ENCODE measurements at regions not wholly inside any gene's neighbourhood (a gene's known extent, or its start where the extent isn't known, plus 50 kb on each side); places are given as distances from the start of the nearest gene placed in this dataset.
"Not testable (repeated sequence)": the region's sequence is repeated elsewhere in the genome, so short reads cannot be mapped to it uniquely, and the experiment has no call there.

DNA sequence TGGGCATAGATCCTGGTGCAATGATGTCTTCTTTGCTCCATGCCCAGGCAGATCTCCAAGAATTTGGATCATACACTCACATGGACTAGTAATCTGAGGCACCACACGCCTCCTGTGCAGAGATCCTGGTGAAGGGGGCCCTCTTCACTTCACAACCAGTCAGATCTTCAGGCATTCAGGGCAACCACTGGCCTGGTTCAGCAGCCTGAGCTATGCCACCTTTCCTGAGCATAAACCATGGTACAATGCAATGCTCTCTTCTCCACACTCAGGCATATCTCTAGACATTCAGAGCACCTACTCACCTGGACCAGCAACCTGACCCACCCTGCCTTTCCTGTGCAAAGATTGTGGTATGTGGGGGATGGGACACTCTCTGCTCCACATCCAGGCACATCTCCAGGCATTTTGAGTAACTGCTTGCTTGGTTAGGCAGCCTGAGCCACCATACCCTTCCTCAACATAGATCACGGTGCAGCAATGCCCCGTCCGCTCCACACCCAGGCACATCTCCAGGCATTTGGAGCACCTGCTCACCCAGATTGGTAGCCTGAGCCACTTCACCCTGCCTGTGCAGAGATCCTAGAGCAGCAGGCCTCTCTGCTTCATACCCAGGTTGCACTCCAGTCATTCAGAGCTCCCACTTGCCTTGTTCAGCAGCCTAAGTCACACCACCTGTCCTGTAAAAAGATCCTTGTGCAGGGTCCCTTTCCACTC is 532.2 kb upstream of the STEAP1 start:
- DNase-seq (ENCODE audit: low read depth), result no peak

DNA sequence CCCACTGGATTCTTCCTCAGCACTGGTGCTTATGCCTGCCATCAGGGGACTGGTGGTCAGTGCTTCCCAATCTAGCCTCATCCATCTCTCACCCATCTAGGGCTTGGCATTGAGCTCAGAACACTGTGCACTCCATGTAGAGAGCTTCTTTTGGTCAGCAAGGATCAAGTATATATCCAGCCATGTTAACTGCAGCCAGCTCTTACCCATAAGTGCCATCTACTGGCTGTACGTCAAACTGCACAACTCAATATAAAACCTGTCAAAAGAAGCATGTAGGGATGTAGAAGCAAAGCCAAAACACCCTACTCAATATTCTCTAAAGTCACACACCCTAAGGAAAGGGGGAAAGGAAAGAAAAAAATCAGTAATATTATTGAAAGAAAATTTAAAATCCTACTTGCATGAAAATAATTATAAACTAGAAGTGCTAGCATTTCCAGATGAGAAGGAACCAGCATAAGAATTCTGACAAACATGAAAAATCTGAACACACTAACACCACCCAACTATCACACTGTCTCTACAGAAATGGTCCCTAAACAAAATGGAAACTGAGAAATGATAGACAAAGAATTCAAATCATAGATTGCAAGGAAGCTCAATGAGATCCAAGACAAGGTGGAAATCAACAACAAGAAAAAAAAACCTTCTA is 531.1 kb upstream of the STEAP1 start:
- DNase-seq (ENCODE audit: low read depth), result peak; percentile 36

DNA sequence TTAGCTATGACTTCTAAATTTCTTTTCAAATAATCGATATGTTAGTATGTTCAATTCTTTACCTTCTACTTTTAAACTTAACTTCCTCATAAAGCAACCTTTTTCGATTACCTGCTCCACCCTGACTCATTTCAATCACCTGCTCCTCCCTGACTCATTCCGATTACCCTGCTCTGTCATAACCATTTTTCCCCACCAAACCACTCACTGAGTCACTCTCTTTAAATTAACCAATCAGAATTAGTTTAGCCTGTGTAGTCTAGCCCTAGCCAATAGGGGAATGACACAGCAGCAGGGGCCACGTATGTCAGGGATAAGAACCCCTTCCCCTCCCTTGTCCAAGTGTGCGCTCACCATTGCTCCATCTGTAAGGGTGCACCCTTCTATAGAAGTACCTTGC is 530.1 kb upstream of the STEAP1 start:
- not testable (repeated sequence) for DNase-seq (ENCODE audit: low read depth)

- no peak for DNase-seq (ENCODE audit: low read depth)
These were observed 505.8 kb upstream of the STEAP1 start for GRCh38 chr7:89648509-89648908.

DNA sequence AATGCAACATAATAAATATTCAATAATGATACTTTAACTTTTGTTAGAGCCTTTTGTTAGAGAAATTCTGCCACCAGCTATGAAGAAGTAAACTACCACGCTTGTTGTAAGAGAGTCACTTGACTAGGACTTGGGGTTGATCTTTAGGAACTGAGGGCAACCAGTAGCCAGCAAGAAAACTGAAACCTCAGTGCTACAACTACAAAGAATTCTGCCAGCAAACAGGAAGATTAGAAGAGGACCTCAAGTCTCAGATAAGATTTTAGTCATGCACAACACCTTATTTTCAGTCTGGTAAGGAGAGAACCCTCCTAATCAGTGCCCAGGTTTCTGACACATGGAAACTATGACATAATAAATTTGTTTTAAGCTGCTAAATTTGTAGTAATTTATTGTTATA is 498.3 kb upstream of the STEAP1 start:
- no peak for DNase-seq (ENCODE audit: low read depth)

- no peak for DNase-seq (ENCODE audit: low read depth)
These were observed 492.4 kb upstream of the STEAP1 start for GRCh38 chr7:89661876-89662275.

DNA sequence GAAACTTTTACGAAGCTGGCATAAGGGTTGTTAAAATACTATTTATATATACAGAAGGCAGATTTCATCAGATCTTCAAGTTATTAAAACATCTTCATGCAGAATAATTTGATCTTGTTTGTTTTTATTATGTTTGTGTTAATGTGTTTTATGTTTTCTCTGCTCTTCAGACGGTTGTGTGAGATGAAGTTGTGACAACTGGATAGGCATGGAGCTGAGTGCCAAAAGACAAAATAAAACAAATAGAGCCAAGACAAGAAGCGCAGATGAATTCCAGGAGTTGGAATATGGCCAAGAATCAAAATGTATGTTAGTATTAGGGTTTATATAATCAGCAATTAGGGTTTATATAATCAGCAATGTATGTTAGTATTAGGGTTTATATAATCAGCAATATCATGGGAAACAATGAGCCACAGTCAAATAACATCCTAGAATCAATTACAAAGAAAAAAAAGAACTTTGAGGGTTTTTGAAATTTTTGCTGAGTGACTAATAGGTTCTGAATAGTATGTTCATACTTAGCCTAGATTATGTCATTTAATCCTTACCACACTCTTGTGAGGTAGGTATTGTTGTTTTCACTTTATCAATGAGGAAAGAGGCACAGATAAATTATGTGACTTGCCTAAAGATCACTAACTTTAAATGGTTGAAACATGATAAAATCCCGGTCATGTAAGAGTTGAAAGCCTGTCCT is 488.0 kb upstream of the STEAP1 start:
- DNase-seq (ENCODE audit: low read depth), result no peak

DNA sequence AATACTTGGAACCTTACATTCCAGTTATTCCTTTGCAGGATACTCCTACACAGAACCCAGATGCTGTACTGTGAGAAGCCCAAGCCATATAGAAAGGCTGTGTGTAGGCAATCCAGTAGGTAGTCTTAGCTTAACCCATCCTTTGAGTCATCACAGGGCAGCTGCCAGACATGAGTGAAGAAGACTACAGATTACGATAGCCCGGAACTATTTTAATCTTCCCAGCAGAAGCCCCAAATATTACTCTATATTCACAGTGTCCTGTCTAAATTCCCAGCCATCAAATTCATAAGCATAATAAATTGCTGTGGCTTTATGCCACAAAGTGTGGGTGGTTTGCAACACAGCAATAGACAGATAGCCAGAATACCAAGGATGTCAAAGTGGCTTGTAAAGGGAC is 474.1 kb upstream of the STEAP1 start:
- DNase-seq (ENCODE audit: low read depth), result no peak

- DNase-seq (ENCODE audit: low read depth), result no peak
These were observed 472.8 kb upstream of the STEAP1 start for GRCh38 chr7:89681448-89681847.

DNA sequence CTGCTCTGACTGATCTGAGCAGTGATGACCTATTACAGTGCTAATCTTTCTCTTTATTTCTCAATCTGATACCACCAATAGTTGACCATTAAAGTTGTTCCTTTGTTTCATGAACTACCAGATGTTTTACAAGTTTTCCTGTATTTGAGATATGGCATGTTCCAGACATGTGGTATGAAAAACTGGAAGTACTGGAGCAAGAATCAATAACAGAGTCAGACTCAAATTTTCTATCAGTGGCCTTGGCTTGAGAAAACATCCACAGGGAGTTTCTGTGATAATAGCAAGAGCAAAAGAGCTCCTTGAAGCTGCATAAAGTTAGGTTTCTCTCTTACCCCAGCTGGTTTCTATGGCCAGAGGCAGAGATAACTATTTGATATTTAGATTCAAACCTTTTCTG is 469.0 kb upstream of the STEAP1 start:
- DNase-seq (ENCODE audit: low read depth), result no peak

GRCh38 chr7:89687211-89687610 is 467.1 kb upstream of the STEAP1 start:
- DNase-seq (ENCODE audit: low read depth), result no peak

- no peak for DNase-seq (ENCODE audit: low read depth)
These were observed 459.0 kb upstream of the STEAP1 start for GRCh38 chr7:89695241-89695640.

DNA sequence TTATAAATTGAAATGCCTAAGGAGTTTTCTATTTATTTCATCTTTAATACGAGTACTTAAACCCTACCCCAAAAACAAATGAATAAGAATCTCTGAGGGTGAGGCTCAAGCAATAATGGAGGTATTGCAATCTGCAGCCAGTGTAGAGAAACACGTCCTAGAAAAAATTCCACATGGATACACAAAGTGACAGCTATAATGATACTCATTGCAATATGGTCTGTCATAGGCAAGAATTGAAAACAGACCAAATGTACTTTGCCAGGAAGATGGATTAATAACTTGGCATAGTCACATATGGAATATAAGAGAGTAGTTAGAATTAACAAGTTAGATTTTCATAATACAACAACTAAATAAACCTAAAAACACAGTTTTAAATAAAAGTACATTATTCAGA is 440.1 kb upstream of the STEAP1 start:
- no peak for DNase-seq (ENCODE audit: low read depth)

DNA sequence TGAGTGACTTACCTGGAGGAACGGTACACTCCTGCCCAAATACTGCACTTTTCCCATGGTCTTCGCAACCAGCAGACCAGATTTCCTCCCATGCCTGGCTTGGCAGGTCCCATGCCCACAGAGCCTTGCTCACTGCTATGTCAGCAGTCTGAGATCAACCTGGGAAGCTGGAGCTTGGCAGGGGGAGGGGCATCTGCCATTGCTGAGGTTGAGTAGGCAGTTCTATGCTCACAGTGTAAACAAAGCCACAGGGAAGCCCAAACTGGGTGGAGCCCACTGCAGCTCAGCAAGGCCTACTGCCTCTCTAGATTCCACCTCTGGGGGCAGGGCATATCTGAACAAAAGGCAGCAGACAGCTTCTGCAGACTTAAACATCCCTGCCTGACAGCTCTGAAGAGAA is 435.3 kb upstream of the STEAP1 start:
- not testable (repeated sequence) for DNase-seq (ENCODE audit: low read depth)

DNA sequence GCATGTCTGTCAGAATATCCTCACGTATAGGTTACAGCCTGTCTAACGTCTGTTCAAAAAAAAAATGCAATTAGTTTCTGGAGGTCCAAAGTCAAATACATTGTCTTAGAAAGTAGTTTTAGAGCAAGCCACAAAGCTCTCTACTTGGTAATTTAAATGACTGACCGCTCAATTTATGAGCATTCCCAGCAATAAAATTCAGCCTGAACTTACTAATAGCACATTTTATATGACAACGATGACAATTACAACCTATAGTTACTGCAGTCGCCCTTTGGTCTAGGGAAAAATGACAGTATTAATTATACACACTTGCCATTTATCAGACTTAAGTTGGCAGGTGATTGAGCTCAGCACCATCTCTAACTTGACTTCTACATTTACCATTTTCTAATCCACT is 425.8 kb upstream of the STEAP1 start:
- DNase-seq (ENCODE audit: low read depth), result no peak

DNA sequence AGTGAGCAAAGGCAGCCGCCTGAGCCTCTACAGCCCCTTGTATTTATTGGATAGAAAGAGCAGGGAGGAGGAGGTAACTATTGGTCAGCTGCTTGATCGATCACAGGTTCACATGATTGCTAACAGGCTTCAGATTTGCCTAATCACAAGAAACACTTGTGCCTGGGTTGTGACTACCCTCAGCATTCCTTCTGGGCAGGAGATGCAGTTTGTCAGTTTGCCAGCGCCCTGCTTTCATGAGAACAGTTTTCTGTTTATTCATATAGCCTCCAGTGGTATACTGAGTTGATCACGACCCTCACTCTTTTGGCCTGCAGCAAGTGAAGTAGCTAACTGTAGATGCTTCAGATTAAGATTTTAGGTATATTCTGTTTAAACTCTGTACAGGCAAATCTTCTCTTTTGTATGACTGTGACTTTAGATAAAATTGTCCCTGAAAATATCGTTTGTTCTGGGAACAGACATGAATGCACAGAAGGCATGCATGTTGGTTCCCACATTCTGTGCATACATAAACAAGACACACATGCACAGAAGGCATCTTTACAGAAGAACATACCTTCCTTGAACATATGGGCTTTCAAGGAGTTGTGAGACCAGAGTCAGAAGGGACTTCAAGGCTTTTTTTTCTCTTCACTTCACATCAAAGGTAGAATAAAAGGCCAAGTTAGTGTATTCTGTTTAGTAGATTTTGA is 422.4 kb upstream of the STEAP1 start:
- DNase-seq (ENCODE audit: low read depth), result no peak

DNA sequence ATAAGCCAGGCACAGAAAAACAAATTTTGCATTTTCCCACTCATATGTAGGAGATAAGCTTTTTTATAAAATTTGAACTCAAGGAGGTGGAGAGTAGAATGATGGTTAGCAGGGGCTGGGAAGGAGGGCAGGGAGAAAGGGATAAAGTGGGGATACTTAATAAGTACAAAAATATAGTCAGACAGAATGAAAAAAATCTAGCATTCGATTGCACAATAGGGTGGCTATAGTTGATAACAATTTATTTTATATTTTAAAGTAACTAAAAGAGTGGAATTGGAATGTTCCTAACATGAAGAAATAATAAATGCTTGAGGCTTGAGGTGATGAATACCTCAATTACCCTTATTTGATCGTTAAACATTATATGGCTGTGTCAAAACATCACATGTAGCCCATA is 415.7 kb upstream of the STEAP1 start:
- no peak for DNase-seq (ENCODE audit: low read depth)

DNA sequence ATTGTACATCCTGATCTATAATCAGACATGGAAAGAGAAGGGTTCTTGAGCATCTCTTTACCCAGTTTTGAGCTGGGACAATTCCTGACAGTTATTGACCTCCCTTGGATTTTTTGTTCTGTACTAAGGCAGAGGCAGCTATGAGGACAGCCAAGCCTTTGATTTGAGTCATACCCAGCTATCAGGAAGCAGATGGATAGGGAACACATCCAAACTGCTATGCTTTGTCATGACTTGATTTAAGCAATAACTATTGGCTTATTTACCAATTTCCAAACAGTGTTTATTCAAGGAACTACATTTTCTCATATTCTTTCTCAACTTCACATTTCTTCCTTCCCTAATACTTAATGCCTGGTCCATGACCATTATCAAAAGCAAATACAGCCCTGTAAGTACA is 396.4 kb upstream of the STEAP1 start:
- no peak for DNase-seq (ENCODE audit: low read depth)

DNA sequence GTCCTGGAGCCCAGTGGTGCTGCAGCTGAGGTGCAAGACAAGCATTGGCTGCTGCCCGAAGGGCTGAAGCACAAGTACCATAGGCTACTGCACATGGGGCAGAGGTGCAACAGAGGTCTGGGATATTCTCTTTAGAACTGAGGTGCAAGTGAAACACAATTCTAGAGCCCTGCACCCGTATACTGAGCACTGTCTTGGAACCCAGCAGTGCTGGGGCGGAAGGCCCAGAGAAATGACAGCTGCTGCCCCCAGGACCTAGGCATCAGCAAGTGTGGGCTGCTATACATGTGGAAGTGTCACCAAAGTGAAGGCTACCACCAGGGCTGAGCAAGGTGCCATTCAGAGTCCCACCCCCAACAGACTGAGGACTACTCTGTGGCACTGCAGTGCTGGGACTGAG is 393.6 kb upstream of the STEAP1 start:
- no peak for DNase-seq (ENCODE audit: low read depth)

- DNase-seq (ENCODE audit: low read depth), result no peak
These were observed 393.1 kb upstream of the STEAP1 start for GRCh38 chr7:89761173-89761572.

- DNase-seq (ENCODE audit: low read depth), result no peak
These were observed 384.1 kb upstream of the STEAP1 start for GRCh38 chr7:89770161-89770560.

GRCh38 chr7:89771003-89771636 is 383.1 kb upstream of the STEAP1 start:
- DNase-seq (ENCODE audit: low read depth), result no peak

Measured in EH (cell line).